Uterus (tissue), 2 donors: ENCODE measurements at regions not wholly inside any gene's neighbourhood (a gene's known extent, or its start where the extent isn't known, plus 50 kb on each side); places are given as distances from the start of the nearest gene placed in this dataset.

Source experiments
- CTCF ChIP-seq, 4 experiments: fragments of 200-600 bp in 2 of 4; fragments of 450-650 bp in 2 of 4; sonication (generic) in 2 of 4; IDR thresholded peaks; one replicate each; pipeline ENCODE4 v1.5.1; 2016 to 2019; ENCODE audit warnings: antibody characterized with exemption in 4 of 4, mild to moderate bottlenecking in 2 of 4, moderate library complexity in 1 of 4
- POLR2A ChIP-seq, 2 donors: fragments of 450-650 bp; IDR thresholded peaks; one replicate each; pipeline ENCODE4 v1.6.1; 2016; ENCODE audit warnings: antibody characterized with exemption in 2 of 2, mild to moderate bottlenecking in 1 of 2, moderate library complexity in 1 of 2

DNA sequence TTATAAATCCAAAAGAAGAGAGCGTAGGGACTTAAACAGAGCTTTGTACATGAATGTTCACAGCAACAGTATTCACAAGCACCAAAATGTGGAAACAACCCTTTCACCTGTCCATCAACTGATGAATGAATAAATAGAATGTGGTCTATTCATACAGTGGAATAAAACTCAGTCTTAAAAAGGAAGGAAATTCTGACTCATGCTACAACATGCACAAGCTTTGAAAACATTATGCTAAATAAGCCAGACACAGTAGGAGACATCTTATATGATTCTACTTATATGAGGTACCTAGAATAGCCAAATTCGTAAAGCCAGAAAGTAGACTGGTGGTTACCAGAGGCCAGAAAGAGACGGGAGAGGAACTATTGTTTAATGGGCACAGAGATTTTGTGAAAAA is 74.3 kb downstream of the SHANK2 start:
- no peak for TF ChIP-seq CTCF (IDR thresholded peaks at IDR 0.05)
- no peak for TF ChIP-seq POLR2A (IDR thresholded peaks at IDR 0.05)
